Activated T-helper 1 cell treated with anti-CD3 and anti-CD28 coated beads, Interleukin-12 subunit alpha, Interleukin-12 subunit beta, Interleukin-2, Interleukin-4 antibody, amounts not matched to agents 30 ng/mL and 10 ng/mL and 1 ng/mL, durations not matched to agents 14 hours and 24 hours and 36 hours (primary cell): ENCODE measurements at regions not wholly inside any gene's neighbourhood (a gene's known extent, or its start where the extent isn't known, plus 50 kb on each side); places are given as distances from the start of the nearest gene placed in this dataset.

ENCODE experiments used
- DNase-seq: peaks from one replicate; pipeline ENCODE4 v3.0.0; 2021; ENCODE audit warnings: low spot score
- H3K27ac Mint-ChIP-seq: one replicate; pipeline ENCODE4 v1.8.0; 2021; ENCODE audit warnings: mild to moderate bottlenecking, mixed read lengths
- H3K27me3 Mint-ChIP-seq: one replicate; pipeline ENCODE4 v1.8.0; 2022; ENCODE audit warnings: mild to moderate bottlenecking, moderate library complexity, mixed read lengths; ENCODE audit not compliant: insufficient read depth
- H3K36me3 Mint-ChIP-seq: one replicate; pipeline ENCODE4 v1.8.0; 2021; ENCODE audit warnings: low read depth, mixed read lengths
- H3K4me1 Mint-ChIP-seq: one replicate; pipeline ENCODE4 v1.8.0; 2021; ENCODE audit warnings: low read depth, mixed read lengths
- H3K4me3 Mint-ChIP-seq: one replicate; pipeline ENCODE4 v1.8.0; 2021; ENCODE audit warnings: mild to moderate bottlenecking, moderate library complexity, mixed read lengths
- H3K9me3 Mint-ChIP-seq: one replicate; pipeline ENCODE4 v1.8.0; 2021; ENCODE audit warnings: mixed read lengths
- intact Hi-C: fragments of 100-400 bp; cut with micrococcal nuclease; formaldehyde crosslinking; loops from one replicate; pipeline ENCODE4 v1.15.1; 2024

GRCh38 chr1:104380003-104380402, 630.3 kb downstream of the AMY1C start:
- Mint-ChIP-seq H3K9me3 (peaks cover 17% of the 10 kb centered on the region), H3K36me3 (no peaks in the 10 kb centered on the region), H3K4me3 (no peak overlapping the region), H3K27ac (no peak overlapping the region), H3K4me1 (no peaks in the 10 kb centered on the region), H3K27me3 (no peaks in the 10 kb centered on the region)
- no peak for DNase-seq
- intact Hi-C loops, result no loop called here

GRCh38 chr1:104387716-104388508, 638.2 kb downstream of the AMY1C start:
- Mint-ChIP-seq H3K9me3 (peaks cover 23% of the 10 kb centered on the region), H3K4me1 (no peaks in the 10 kb centered on the region), H3K36me3 (no peaks in the 10 kb centered on the region), H3K27me3 (no peaks in the 10 kb centered on the region), H3K4me3 (no peak overlapping the region), H3K27ac (no peak overlapping the region)
- intact Hi-C loops, result no loop called here
- no peak for DNase-seq

- no peak overlapping the region for H3K4me3 Mint-ChIP-seq
- H3K4me1 Mint-ChIP-seq, result no peaks in the 10 kb centered on the region
- H3K27me3 Mint-ChIP-seq, result no peaks in the 10 kb centered on the region
- no peak for DNase-seq
- H3K27ac Mint-ChIP-seq, result no peak overlapping the region
- intact Hi-C loops, result no loop called here
- H3K9me3 Mint-ChIP-seq, result peaks cover 26% of the 10 kb centered on the region
- no peaks in the 10 kb centered on the region for H3K36me3 Mint-ChIP-seq
Observed at GRCh38 chr1:104392552-104392951, 642.9 kb downstream of the AMY1C start.

- DNase-seq, result no peak
- Mint-ChIP-seq H3K4me1 (no peaks in the 10 kb centered on the region), H3K9me3 (peaks cover 8% of the 10 kb centered on the region), H3K27ac (no peak overlapping the region), H3K36me3 (no peaks in the 10 kb centered on the region), H3K27me3 (no peaks in the 10 kb centered on the region), H3K4me3 (no peak overlapping the region)
- intact Hi-C loops, result no loop called here
Observed at GRCh38 chr1:104402178-104402577, 652.5 kb downstream of the AMY1C start.

- no peak overlapping the region for H3K4me3 Mint-ChIP-seq
- H3K27ac Mint-ChIP-seq, result no peak overlapping the region
- no peaks in the 10 kb centered on the region for H3K4me1 Mint-ChIP-seq
- intact Hi-C loops, result no loop called here
- H3K27me3 Mint-ChIP-seq, result no peaks in the 10 kb centered on the region
- H3K9me3 Mint-ChIP-seq, result peaks cover 7% of the 10 kb centered on the region
- no peaks in the 10 kb centered on the region for H3K36me3 Mint-ChIP-seq
- DNase-seq, result no peak
Observed at GRCh38 chr1:104403883-104404282, 654.2 kb downstream of the AMY1C start.

GRCh38 chr1:104406728-104407127, 657.0 kb downstream of the AMY1C start:
- Mint-ChIP-seq H3K9me3 (peaks cover 3% of the 10 kb centered on the region), H3K36me3 (no peaks in the 10 kb centered on the region), H3K27ac (no peak overlapping the region), H3K4me1 (no peaks in the 10 kb centered on the region), H3K27me3 (no peaks in the 10 kb centered on the region), H3K4me3 (no peak overlapping the region)
- DNase-seq, result no peak
- intact Hi-C loops, result no loop called here

GRCh38 chr1:104408268-104408667, 658.6 kb downstream of the AMY1C start:
- intact Hi-C loops, result no loop called here

GRCh38 chr1:104435255-104435654, 685.6 kb downstream of the AMY1C start:
- intact Hi-C loops, result no loop called here
- Mint-ChIP-seq H3K27ac (no peak overlapping the region), H3K36me3 (no peaks in the 10 kb centered on the region), H3K27me3 (no peaks in the 10 kb centered on the region), H3K9me3 (no peaks in the 10 kb centered on the region), H3K4me3 (no peak overlapping the region), H3K4me1 (no peaks in the 10 kb centered on the region)
- no peak for DNase-seq

More at GRCh38 chr1:104408268-104408667, 658.6 kb downstream of the AMY1C start:
- no peak for DNase-seq
- Mint-ChIP-seq H3K36me3 (no peaks in the 10 kb centered on the region), H3K27me3 (no peaks in the 10 kb centered on the region), H3K4me3 (no peak overlapping the region), H3K4me1 (no peaks in the 10 kb centered on the region), H3K27ac (no peak overlapping the region), H3K9me3 (no peaks in the 10 kb centered on the region)

- Mint-ChIP-seq H3K4me3 (no peak overlapping the region), H3K9me3 (peaks cover 12% of the 10 kb centered on the region), H3K27me3 (no peaks in the 10 kb centered on the region), H3K27ac (no peak overlapping the region), H3K36me3 (no peaks in the 10 kb centered on the region), H3K4me1 (no peaks in the 10 kb centered on the region)
- no peak for DNase-seq
- intact Hi-C loops, result no loop called here
Observed at GRCh38 chr1:104440011-104440410, 690.3 kb downstream of the AMY1C start.

GRCh38 chr1:104456724-104457123, 707.0 kb downstream of the AMY1C start:
- Mint-ChIP-seq H3K4me3 (no peak overlapping the region), H3K27ac (no peak overlapping the region), H3K36me3 (no peaks in the 10 kb centered on the region), H3K27me3 (no peaks in the 10 kb centered on the region), H3K4me1 (no peaks in the 10 kb centered on the region), H3K9me3 (peaks cover 27% of the 10 kb centered on the region)
- intact Hi-C loops, result no loop called here
- DNase-seq, result no peak

GRCh38 chr1:104459886-104460285, 710.2 kb downstream of the AMY1C start:
- no peak overlapping the region for H3K27ac Mint-ChIP-seq
- no peaks in the 10 kb centered on the region for H3K36me3 Mint-ChIP-seq
- no peaks in the 10 kb centered on the region for H3K27me3 Mint-ChIP-seq
- DNase-seq, result no peak
- no peaks in the 10 kb centered on the region for H3K4me1 Mint-ChIP-seq
- H3K9me3 Mint-ChIP-seq, result peaks cover 17% of the 10 kb centered on the region
- intact Hi-C loops, result no loop called here
- no peak overlapping the region for H3K4me3 Mint-ChIP-seq

GRCh38 chr1:104460880-104461279, 711.2 kb downstream of the AMY1C start:
- DNase-seq, result no peak
- no peaks in the 10 kb centered on the region for H3K27me3 Mint-ChIP-seq
- no peaks in the 10 kb centered on the region for H3K4me1 Mint-ChIP-seq
- no peak overlapping the region for H3K27ac Mint-ChIP-seq
- no peaks in the 10 kb centered on the region for H3K36me3 Mint-ChIP-seq
- no peak overlapping the region for H3K4me3 Mint-ChIP-seq
- intact Hi-C loops, result no loop called here
- peaks cover 17% of the 10 kb centered on the region for H3K9me3 Mint-ChIP-seq

GRCh38 chr1:104463126-104463697, 713.5 kb downstream of the AMY1C start:
- no peaks in the 10 kb centered on the region for H3K27me3 Mint-ChIP-seq
- H3K4me1 Mint-ChIP-seq, result no peaks in the 10 kb centered on the region
- no peak overlapping the region for H3K4me3 Mint-ChIP-seq
- intact Hi-C loops, result no loop called here
- DNase-seq, result no peak
- H3K36me3 Mint-ChIP-seq, result no peaks in the 10 kb centered on the region
- peaks cover 32% of the 10 kb centered on the region for H3K9me3 Mint-ChIP-seq
- no peak overlapping the region for H3K27ac Mint-ChIP-seq
